ENCODE measurements at regions not wholly inside any gene's neighbourhood (a gene's known extent, or its start where the extent isn't known, plus 50 kb on each side); places are given as distances from the start of the nearest gene placed in this dataset.
A peak's percentile ranks its signal among the peaks of the same experiment; 100 is the strongest.

DNA sequence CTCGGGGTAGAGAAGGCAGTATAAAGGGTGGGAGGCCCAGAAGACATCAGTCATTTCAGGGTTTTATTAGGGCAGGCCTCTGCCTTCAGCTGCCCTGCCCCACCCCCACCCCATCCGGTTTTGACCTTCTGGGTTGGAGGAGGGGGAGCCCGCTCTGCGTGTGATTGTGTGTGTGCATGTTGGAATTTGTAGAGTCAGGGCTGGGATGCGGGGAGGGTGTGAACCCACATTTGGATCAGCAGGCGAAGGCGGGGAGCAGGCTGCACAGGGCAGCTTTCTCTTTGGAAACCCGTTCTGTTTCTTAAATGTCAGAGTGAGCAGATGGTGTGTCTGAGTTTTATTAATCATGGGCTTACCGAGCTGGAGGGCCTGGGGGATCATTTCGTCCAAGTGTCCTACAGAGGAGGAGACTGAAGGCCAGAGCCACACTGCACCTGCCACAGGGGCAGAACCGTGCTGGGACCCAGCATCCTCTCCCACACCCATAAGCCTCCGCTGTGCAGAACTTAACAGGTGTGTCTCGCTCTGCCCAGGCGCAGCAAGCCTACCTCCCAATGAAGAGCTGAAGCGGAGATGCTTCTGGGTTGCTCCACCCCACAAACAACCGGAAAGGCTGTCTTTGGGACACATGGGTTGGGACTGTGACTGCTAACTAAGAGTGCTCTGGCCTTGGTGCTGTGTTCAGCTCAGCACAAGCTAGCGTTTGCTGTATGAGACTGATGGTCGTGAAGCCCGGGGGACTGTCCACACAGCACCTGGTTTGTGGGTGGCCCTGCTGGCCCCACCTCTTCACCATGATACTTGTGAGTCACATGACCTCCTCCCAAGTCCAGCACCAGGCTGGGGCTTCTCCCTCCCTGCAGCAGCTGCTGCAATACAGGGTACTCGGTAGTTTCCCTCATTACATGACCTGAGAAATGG, 70.9 kb upstream of the GSE1 start:
- Histone ChIP-seq H3K27me3 (no peaks in the 10 kb centered on the region), H3K36me3 (no peaks in the 10 kb centered on the region), H3K4me3 (no peak overlapping the region), H3K4me1 (no peaks in the 10 kb centered on the region), H3K27ac (no peak overlapping the region), H3K9me3 (no peaks in the 10 kb centered on the region)
- FAIRE-seq (no peak), ATAC-seq (peak in 1 of 4 donors; percentile 28), DNase-seq (peak in 1 of 6 donors; percentile 49)
- WGBS, 2 donors = 83 to 84% methylated on average over 20 of the region's 20 CpGs
- TF ChIP-seq, protein P1, sequence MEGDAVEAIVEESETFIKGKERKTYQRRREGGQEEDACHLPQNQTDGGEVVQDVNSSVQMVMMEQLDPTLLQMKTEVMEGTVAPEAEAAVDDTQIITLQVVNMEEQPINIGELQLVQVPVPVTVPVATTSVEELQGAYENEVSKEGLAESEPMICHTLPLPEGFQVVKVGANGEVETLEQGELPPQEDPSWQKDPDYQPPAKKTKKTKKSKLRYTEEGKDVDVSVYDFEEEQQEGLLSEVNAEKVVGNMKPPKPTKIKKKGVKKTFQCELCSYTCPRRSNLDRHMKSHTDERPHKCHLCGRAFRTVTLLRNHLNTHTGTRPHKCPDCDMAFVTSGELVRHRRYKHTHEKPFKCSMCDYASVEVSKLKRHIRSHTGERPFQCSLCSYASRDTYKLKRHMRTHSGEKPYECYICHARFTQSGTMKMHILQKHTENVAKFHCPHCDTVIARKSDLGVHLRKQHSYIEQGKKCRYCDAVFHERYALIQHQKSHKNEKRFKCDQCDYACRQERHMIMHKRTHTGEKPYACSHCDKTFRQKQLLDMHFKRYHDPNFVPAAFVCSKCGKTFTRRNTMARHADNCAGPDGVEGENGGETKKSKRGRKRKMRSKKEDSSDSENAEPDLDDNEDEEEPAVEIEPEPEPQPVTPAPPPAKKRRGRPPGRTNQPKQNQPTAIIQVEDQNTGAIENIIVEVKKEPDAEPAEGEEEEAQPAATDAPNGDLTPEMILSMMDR (IDR thresholded peaks at IDR 0.05) = no peak
- intact Hi-C loops (cut with DNase I) = no loop called here

DNA sequence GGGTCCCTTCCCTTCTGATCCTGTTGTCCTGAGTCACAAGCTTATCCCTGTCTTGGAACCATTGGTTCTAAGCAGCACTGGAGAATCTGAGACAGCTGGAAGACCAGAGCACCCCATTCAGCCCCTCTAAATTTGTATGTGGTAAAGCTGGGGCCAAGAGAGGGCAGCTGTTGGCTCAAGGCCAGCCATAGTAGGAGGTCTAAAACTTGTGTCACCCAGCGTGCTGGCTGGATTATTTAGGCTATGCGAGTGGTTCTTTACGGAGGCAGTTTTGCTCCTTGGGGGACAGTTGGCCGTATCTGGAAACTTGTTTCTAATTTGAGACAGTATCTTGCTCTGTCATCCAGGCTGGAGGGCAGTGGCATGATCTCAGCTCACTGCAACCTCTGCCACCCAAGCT, 69.6 kb upstream of the GSE1 start:
- no peak for FAIRE-seq
- no peaks in the 10 kb centered on the region for H3K36me3 ChIP-seq
- intact Hi-C loops (cut with DNase I) = no loop called here
- H3K9me3 ChIP-seq = no peaks in the 10 kb centered on the region
- DNase-seq = no peak
- TF ChIP-seq, protein P1 (IDR thresholded peaks at IDR 0.05) = no peak
- no peak for ATAC-seq
- H3K4me1 ChIP-seq = no peaks in the 10 kb centered on the region
- no peak overlapping the region for H3K27ac ChIP-seq
- 91 to 98% methylated on average over 4 of the region's 4 CpGs for WGBS, 2 donors
- H3K4me3 ChIP-seq = no peak overlapping the region
- H3K27me3 ChIP-seq = no peaks in the 10 kb centered on the region

DNA sequence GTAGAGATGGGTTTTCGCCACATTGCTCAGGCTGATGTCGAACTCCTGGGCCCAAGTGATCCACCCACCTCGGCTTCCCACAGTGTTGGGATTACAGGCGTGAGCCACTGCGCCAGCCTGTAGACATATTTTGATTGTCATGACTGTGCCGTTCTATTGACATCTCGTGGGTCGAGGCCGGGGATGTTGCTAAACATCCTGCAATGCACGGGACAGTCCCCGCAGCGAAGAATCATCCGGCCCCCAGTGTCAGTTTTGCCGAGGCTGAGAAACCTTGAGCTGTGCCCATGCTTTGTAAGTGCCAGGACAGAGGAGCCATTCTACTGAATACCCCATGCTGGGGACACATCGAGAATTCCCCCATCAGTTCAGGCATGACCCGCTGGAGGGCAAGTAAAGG, 69.1 kb upstream of the GSE1 start:
- WGBS, 2 donors = 94 to 97% methylated on average over 16 of the region's 16 CpGs
- Histone ChIP-seq H3K4me1 (no peaks in the 10 kb centered on the region), H3K36me3 (no peaks in the 10 kb centered on the region), H3K4me3 (no peak overlapping the region), H3K27me3 (no peaks in the 10 kb centered on the region), H3K9me3 (no peaks in the 10 kb centered on the region), H3K27ac (no peak overlapping the region)
- intact Hi-C loops (cut with DNase I) = no loop called here
- ATAC-seq (no peak), FAIRE-seq (no peak), DNase-seq (no peak)
- TF ChIP-seq, protein P1 (IDR thresholded peaks at IDR 0.05) = no peak

- Histone ChIP-seq H3K9me3 (no peaks in the 10 kb centered on the region), H3K4me1 (no peaks in the 10 kb centered on the region), H3K4me3 (no peak overlapping the region), H3K27me3 (no peaks in the 10 kb centered on the region), H3K27ac (no peak overlapping the region), H3K36me3 (no peaks in the 10 kb centered on the region)
- DNase-seq (peak in 1 of 6 donors; percentile 55), FAIRE-seq (no peak), ATAC-seq (no peak)
- 89 to 91% methylated on average over 16 of the region's 16 CpGs for WGBS, 2 donors
- TF ChIP-seq, protein P1 (IDR thresholded peaks at IDR 0.05) = no peak
- intact Hi-C loops (cut with DNase I) = no loop called here
Measured at GRCh38 chr16:85544668-85545067, 68.5 kb upstream of the GSE1 start.

GRCh38 chr16:85545227-85545818, 67.8 kb upstream of the GSE1 start:
- 92 to 98% methylated on average over 7 of the region's 7 CpGs for WGBS, 2 donors
- Histone ChIP-seq H3K9me3 (no peaks in the 10 kb centered on the region), H3K36me3 (no peaks in the 10 kb centered on the region), H3K4me3 (no peak overlapping the region), H3K27ac (no peak overlapping the region), H3K27me3 (no peaks in the 10 kb centered on the region), H3K4me1 (no peaks in the 10 kb centered on the region)
- no peak for FAIRE-seq
- ATAC-seq = no peak
- intact Hi-C loops (cut with DNase I) = no loop called here
- DNase-seq = no peak
- TF ChIP-seq, protein P1 (IDR thresholded peaks at IDR 0.05) = no peak

Data from pancreas (tissue), 10 donors.